ENCODE measurements at regions not wholly inside any gene's neighbourhood (a gene's known extent, or its start where the extent isn't known, plus 50 kb on each side); places are given as distances from the start of the nearest gene placed in this dataset.

DNA sequence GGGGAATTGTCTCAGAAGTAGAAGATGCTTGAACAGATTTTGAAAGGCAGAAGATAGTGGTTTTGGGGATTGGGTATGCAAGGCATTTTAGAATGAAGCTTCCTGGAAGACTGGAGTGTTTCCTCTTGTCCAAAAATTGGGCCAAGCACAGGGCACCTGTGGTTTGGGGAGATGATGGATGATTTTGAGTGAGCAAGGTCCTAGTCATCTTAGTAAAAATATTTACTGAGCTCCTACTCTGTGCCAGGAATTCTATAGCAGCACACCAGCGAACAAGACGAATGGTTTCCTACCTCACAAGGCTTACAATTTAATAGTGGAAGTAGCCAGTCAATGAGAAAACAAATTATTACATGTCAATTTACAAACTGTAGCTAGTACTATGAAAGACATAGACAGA is 484.4 kb upstream of the KIF2A start:
- Mint-ChIP-seq H3K4me1 (peaks cover 13% of the 10 kb centered on the region), H3K4me3 (no peak overlapping the region), H3K9me3 (no peaks in the 10 kb centered on the region), H3K27ac (no peak overlapping the region), H3K27me3 (ENCODE audit: low read depth) (peaks cover 6% of the 10 kb centered on the region), H3K36me3 (no peaks in the 10 kb centered on the region)
- TF ChIP-seq, protein P1, sequence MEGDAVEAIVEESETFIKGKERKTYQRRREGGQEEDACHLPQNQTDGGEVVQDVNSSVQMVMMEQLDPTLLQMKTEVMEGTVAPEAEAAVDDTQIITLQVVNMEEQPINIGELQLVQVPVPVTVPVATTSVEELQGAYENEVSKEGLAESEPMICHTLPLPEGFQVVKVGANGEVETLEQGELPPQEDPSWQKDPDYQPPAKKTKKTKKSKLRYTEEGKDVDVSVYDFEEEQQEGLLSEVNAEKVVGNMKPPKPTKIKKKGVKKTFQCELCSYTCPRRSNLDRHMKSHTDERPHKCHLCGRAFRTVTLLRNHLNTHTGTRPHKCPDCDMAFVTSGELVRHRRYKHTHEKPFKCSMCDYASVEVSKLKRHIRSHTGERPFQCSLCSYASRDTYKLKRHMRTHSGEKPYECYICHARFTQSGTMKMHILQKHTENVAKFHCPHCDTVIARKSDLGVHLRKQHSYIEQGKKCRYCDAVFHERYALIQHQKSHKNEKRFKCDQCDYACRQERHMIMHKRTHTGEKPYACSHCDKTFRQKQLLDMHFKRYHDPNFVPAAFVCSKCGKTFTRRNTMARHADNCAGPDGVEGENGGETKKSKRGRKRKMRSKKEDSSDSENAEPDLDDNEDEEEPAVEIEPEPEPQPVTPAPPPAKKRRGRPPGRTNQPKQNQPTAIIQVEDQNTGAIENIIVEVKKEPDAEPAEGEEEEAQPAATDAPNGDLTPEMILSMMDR (IDR thresholded peaks at IDR 0.05; ENCODE audit: unreplicated experiment), result no peak
- DNase-seq (ENCODE audit: low spot score in 2 of 2, unreplicated experiment in 2 of 2), result no peak

DNA sequence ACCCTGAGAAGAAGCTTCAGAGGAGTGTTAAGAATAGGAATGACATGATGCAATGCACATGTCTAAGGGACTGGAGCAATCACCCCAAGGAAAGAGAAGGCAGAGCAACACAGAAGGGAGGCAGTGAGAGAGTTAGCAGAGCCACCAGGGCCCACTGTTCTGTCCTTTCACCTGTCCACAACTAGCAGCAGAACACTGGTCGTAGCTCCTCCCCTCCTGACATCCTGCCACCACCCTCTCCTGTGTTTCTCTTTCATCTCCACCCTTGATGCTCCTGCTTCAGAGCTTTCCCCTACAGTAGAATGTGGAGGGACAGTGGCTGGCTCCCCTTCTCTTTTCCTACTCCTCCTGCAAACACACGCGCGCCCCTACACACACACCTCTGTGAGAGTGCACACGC is 483.4 kb upstream of the KIF2A start:
- TF ChIP-seq, protein P1 (IDR thresholded peaks at IDR 0.05; ENCODE audit: unreplicated experiment), result no peak
- no peaks in the 10 kb centered on the region for H3K36me3 Mint-ChIP-seq
- no peak overlapping the region for H3K27ac Mint-ChIP-seq
- H3K27me3 Mint-ChIP-seq (ENCODE audit: low read depth), result peaks cover 9% of the 10 kb centered on the region
- no peak overlapping the region for H3K4me3 Mint-ChIP-seq
- H3K9me3 Mint-ChIP-seq, result no peaks in the 10 kb centered on the region
- no peak for DNase-seq (ENCODE audit: low spot score in 2 of 2, unreplicated experiment in 2 of 2)
- peaks cover 2% of the 10 kb centered on the region for H3K4me1 Mint-ChIP-seq

DNA sequence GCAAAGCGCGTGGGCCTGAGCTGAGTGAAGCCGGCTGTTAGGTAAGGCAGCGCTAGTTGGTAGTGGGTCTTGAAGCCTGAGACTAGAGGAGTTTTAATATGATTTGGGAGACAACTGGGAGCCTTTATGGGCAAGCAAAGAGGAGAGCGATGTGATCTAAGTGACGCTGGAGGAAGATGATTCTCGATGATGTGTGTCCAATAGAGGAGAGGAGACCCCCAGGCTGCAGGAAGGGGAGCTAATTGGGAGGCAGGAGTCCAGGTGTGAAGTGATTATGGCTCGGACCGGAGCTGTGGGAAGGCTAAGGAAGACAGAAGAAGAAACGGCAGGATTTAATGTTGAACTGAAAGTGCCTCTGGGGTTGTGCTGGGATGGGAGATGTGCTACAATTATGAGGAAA is 482.9 kb upstream of the KIF2A start:
- H3K27me3 Mint-ChIP-seq (ENCODE audit: low read depth), result peaks cover 9% of the 10 kb centered on the region
- TF ChIP-seq, protein P1 (IDR thresholded peaks at IDR 0.05; ENCODE audit: unreplicated experiment), result no peak
- no peak for DNase-seq (ENCODE audit: low spot score in 2 of 2, unreplicated experiment in 2 of 2)
- no peak overlapping the region for H3K27ac Mint-ChIP-seq
- no peak overlapping the region for H3K4me3 Mint-ChIP-seq
- no peaks in the 10 kb centered on the region for H3K36me3 Mint-ChIP-seq
- no peaks in the 10 kb centered on the region for H3K9me3 Mint-ChIP-seq
- H3K4me1 Mint-ChIP-seq, result peaks cover 2% of the 10 kb centered on the region

DNA sequence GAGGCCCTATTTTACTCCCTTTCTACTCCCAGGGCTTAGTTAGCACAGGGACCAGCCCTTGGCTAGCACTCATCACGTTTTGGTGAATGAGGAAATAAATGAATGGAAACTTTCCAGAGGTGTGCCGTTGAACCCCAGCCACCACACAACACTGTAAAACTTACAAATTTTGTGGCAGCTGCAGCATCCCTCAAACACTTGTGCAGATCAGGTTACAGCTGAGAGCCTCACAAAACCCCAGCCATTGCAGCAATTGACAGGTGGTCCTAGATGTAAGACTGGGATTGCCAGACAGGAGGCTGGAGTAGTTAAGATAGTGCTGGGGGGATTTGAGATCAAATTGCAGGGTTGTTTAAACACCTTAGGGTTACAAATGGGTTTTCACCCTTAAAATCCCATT is 482.2 kb upstream of the KIF2A start:
- H3K27me3 Mint-ChIP-seq (ENCODE audit: low read depth), result peaks cover 10% of the 10 kb centered on the region
- TF ChIP-seq, protein P1 (IDR thresholded peaks at IDR 0.05; ENCODE audit: unreplicated experiment), result no peak
- DNase-seq (ENCODE audit: low spot score in 2 of 2, unreplicated experiment in 2 of 2), result no peak
- no peak overlapping the region for H3K27ac Mint-ChIP-seq
- peaks cover 2% of the 10 kb centered on the region for H3K4me1 Mint-ChIP-seq
- H3K9me3 Mint-ChIP-seq, result no peaks in the 10 kb centered on the region
- no peak overlapping the region for H3K4me3 Mint-ChIP-seq
- H3K36me3 Mint-ChIP-seq, result no peaks in the 10 kb centered on the region

DNA sequence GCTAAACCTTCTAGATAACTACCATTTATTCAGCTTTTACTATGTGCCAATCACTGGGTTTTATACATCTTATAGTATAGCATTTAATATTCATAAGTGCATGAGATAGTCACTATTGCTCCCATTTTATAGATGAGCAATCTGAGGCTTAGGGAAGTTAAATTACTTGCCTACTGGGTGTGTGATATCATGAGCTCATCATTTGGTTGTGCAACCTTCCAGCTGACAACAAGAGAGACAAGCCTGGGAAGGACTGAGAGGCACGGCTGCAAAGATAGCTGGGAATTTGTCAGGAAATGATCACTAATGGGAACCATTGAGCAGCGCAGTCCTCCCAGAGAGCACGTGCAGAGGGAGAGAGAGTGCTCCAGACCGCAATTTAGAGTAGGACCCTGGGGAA is 481.6 kb upstream of the KIF2A start:
- TF ChIP-seq, protein P1 (IDR thresholded peaks at IDR 0.05; ENCODE audit: unreplicated experiment), result no peak
- Mint-ChIP-seq H3K27me3 (ENCODE audit: low read depth) (peaks cover 13% of the 10 kb centered on the region), H3K9me3 (no peaks in the 10 kb centered on the region), H3K4me1 (peaks cover 2% of the 10 kb centered on the region), H3K36me3 (no peaks in the 10 kb centered on the region), H3K27ac (no peak overlapping the region), H3K4me3 (no peak overlapping the region)
- DNase-seq (ENCODE audit: low spot score in 2 of 2, unreplicated experiment in 2 of 2), result no peak

DNA sequence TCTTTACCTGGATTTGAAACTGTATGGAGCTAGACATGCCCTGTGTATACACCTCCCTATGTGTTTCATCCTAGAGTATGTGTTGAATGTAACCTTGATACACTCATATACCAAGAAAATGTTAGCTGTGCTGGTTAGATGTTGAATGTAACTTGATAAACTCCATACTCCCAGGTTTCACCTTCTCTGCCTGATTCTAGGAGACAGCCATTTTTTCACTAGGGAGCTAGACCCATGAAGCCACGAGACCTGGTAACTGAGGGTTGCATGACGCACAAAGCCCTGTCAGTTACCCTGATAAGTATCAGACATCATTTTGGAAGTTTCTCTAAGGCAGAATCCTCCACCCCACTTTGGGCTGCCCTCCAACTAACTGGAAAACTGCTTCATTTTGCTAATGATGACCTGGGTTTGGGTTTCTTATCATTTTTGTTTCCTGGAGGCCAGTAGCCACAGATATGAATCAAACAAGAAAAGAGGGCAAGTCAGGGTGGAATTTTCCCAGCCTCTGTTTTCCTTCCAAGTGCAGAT is 478.5 kb upstream of the KIF2A start:
- Mint-ChIP-seq H3K9me3 (no peaks in the 10 kb centered on the region), H3K4me3 (no peak overlapping the region), H3K27ac (no peak overlapping the region), H3K27me3 (ENCODE audit: low read depth) (peaks cover 13% of the 10 kb centered on the region), H3K4me1 (peaks cover 2% of the 10 kb centered on the region), H3K36me3 (no peaks in the 10 kb centered on the region)
- DNase-seq (ENCODE audit: low spot score in 2 of 2, unreplicated experiment in 2 of 2), result no peak
- TF ChIP-seq, protein P1 (IDR thresholded peaks at IDR 0.05; ENCODE audit: unreplicated experiment), result no peak

Data from mesothelial cell of epicardium (in vitro differentiated cells).